ENCODE measurements at regions not wholly inside any gene's neighbourhood (a gene's known extent, or its start where the extent isn't known, plus 50 kb on each side); places are given as distances from the start of the nearest gene placed in this dataset.
"Not testable (repeated sequence)": the region's sequence is repeated elsewhere in the genome, so short reads cannot be mapped to it uniquely, and the experiment has no call there.

DNA sequence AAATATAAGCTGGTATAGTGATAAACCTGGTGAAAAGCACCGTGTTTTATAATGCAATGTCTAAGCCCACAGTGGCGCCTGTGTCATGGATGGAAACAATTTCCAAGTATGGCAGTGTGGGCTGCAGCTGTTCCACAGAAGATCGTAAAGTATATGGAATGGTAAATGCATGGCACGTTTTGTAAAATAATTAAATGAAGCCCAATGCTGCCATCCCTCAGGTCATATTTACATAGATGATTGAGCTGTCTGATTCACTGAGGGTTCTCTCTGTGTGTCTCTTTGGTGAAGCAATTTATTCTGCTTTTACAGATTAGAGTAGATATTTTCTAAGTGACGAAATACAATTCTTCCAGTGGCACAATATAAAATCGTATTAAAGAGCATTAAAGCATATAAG lies 164.8 kb downstream of the ASMT start:
- no peak for ATAC-seq

DNA sequence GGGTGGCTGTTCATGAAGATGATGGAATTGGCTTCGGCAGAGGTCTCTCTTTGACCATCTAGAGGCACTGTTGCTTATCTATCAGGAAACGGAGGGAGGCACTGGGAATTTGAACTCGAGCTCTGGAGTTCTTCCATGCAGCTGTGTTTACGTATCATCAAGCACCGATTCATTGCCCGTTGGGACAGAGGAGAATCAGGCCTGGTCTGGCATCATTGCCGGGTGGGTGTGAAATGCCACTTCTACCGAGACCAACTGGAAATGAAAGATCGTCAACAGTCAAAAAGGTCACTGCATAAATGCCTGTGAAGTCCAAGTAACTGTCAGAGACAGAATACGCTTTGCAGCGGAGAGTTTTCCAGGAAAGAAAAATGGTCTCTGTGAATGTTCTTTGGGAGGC lies 166.9 kb downstream of the ASMT start:
- ATAC-seq = no peak

- ATAC-seq = no peak
Observed at GRCh38 chrX:1784773-1785172, 169.9 kb downstream of the ASMT start.

DNA sequence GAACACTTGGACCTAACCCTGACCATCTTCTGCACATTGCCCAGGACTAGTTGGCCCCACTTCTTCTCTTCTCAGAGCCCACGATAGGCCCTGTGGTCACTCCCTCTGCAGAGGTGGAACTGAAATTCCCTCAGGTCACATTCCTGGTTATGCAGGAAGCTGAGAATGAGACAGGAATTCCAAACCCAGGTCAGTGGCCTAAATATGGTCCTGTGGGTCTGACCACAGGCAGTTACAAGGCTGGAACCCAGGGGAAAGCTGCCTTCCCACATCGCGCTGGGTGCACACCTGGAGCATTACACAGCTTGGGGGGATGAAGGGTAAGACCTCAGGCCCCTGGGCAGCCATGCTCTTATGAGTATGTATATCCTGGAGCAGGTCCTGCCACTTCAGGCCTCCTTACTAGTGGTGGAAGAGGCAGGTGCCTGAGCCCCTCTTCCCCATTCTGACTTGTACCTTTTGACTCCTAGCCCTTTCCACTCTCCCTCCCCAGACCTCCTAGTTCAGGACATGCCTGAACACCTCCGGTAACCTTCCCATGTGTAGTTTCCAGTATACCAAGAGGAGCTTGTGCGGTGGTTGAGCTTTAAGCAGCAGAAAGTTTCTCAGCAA lies 173.5 kb downstream of the ASMT start:
- no peak for ATAC-seq

GRCh38 chrX:1792636-1793035 lies 177.8 kb downstream of the ASMT start:
- ATAC-seq = no peak

GRCh38 chrX:1794586-1794985 lies 179.7 kb downstream of the ASMT start:
- ATAC-seq = no peak

DNA sequence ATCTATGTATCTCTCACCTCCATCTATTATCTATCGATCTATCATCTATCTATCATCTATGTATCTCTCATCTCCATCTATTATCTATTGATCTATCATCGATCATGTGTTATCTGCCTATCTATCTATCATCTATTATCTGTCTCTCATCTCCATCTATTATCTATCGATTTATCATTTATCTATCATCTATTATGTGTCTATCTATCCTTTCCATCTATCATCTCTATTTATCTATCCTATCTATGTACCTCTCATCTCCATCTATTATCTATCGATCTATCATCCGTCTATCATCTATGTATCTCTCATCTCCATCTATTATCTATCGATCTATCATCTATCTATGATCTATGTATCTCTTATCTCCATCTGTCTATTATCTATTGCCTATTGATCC lies 188.1 kb downstream of the ASMT start:
- no peak for ATAC-seq

DNA sequence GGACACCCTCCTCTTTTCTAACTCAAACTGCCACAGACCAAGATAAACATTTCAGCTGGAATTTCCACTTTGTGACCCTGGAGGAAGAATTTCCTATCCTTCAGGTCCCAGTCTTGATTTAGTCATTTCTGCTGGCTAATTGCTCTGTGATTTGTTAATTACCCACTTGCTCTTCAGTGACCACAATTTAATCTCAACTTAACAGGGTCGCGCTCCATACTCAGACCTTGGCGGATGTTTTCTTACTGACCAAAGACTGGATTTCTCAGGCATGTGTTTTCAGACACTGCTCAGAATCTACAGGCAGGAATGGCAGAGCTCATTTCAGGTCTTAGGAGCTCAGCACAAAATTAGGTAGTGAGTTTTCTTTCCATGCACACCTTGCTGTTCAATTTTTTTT lies 188.9 kb downstream of the ASMT start:
- ATAC-seq = no peak

GRCh38 chrX:1807301-1807731 lies 192.5 kb downstream of the ASMT start:
- no peak for ATAC-seq

DNA sequence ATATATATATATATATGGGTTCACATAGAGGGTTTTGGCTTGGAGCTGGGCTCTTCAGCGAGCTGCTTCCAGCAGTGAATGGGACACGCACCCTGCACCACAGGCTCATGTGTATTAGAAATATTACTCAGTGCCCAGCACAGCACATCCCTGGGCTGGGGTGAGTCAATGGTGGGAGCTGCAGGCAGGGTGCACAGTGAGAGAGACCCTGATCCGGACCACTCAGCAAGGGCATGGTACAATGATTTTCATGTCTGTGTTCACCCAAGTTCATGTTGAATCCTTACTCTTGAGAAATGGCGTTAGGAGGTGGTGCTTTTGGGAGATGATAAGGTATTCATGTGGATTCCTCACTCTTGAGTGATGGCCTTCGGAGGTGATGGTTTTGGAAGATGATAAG lies 194.7 kb downstream of the ASMT start:
- no peak for ATAC-seq

- no peak for ATAC-seq
Observed at GRCh38 chrX:1813809-1814208, 198.9 kb downstream of the ASMT start.

DNA sequence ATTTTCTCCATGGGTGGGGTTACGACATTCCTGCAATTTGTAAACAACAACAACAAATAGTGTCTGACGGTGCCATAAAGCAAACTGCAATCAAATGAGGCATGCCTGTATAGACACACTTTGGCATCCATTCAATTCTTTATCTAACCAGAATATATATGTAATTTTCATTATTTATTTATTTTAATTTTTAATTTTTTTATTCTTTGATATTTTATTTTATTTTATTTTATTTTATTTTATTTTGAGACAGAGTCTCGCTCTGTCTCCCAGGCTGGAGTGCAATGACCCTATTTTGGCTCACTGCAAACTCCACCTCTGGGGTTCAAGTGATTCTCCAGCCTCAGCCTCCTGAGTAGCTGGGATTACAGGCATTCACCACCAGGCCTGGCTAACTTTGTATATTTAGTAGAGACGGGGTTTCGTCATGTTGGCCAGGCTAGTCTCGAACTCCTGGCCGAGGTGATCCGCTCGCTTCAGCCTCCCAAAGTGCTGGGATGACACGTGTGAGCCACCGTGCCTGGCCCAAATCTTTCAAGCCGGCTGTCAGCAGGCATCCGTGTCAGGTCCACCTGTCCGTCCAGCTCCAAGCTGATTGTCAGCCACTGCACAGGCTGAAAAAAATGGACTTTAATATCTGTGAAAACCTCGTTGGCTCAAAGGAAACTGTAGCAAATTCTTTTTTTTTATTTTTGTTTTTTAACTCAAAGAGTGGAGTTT lies 200.8 kb downstream of the ASMT start:
- no peak for ATAC-seq

- not testable (repeated sequence) for ATAC-seq
Observed at GRCh38 chrX:1816387-1816982, 201.6 kb downstream of the ASMT start.

- no peak for ATAC-seq
Observed at GRCh38 chrX:1821846-1822245, 207.0 kb downstream of the ASMT start.

DNA sequence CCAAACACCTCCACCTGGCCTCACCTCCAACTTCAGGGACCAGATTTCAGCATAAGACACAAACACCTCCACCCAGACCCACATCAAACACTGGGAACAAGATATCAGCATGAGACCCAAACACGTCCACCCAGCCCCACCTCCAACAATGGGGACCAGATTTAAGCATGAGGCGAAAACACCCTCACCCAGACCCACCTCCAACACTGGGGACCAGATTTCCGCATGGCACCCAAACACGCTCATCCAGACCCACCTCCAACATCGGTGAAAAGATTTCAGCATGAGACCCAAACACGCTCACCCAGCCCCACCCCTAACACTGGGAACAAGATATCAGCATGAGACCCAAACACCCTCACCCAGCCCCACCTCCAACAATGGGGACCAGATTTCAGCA lies 210.0 kb downstream of the ASMT start:
- no peak for ATAC-seq

GRCh38 chrX:1833656-1834360 lies 218.9 kb downstream of the ASMT start:
- ATAC-seq = no peak

DNA sequence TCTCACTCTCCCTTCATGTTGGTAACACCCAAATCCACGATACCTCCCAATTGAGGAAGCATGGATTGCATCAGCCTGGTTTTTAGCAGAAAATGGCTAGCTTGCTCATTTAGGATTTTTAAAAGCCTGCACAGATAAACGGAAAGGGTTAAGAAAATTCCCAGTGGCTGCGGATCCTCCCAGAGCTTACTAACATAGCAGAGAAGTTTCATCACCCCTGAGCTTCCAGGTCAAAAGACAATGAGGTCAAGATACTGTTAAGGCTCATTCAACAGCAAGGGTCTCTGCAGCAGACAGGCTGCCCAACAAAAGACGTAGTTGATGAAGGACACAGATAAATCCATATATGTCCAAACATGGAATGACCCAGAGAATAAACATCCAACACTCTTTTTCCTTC lies 220.2 kb downstream of the ASMT start:
- no peak for ATAC-seq

GRCh38 chrX:1836683-1837082 lies 221.8 kb downstream of the ASMT start:
- ATAC-seq = no peak

- ATAC-seq = no peak
Observed at GRCh38 chrX:1841746-1842145, 226.9 kb downstream of the ASMT start.

DNA sequence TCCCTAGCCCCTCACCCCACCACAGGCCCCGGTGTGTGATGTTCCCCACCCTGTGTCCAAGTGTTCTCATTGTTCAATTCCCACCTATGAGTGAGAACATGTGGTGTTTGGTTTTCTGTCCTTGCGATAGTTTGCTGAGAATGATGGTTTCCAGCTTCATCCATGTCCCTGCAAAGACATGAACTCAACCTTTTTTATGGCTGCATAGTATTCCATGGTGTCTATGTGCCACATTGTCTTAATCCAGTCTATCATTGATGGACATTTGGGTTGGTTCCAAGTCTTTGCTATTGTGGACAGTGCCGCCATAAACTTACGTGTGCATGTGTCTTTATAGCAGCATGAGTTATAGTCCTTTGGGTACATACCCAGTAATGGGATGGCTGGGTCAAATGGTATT lies 232.1 kb downstream of the ASMT start:
- ATAC-seq = not testable (repeated sequence)

DNA sequence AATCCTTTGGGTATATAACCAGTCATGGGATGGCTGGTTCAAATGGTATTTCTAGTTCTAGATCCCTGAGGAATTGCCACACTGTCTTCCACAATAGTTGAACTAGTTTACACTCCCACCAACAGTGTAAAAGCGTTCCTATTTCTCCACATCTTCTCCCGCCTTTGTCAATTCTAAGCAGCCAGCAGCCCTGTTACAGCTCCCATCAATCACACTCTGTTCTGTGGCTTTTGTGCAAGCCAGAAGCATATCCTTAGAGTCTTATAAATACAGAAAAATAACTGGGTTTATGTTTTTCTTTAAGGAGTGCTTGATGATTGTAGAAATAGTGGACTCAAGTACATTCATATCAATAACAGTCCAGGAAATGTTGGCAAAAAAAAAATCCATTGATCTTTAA lies 232.9 kb downstream of the ASMT start:
- ATAC-seq = not testable (repeated sequence)

DNA sequence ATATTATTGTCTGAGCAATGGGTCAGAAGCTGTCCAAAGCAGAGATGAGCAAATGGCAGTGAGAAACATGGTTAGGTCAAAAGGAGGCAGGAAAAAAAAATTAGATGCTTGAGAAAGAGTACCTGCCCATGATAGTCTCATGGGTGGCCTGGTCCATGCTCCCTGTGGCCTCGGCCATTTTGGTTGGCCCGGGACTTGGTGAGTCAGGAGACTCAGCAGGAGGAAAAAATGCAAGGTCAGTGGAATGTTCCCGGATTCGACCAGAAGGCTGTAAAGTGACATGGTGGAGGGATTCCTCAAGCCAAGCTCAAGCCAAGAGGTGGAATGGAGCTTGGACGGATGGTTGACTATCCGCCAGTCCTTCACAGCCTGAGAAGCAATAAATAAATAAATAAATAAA lies 236.7 kb downstream of the ASMT start:
- ATAC-seq = no peak

DNA sequence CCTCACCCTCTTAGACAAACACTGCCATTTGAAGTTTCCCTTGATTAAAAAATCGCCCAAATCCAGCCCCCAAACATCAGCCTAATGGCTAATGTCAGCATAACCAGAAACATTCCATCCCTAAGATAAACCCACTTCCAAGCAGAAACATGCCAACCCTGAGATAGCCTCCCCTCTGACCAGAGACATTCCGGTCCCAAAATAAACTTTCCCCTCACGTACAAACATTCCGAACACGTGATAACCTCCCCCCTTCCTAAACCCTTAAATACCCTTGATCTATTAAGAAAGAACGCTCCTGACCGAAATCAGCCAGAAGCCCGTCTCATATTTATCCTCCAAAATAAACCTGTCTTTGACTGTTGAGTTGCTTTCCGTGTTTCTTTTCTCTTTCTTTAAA lies 237.2 kb downstream of the ASMT start:
- no peak for ATAC-seq

DNA sequence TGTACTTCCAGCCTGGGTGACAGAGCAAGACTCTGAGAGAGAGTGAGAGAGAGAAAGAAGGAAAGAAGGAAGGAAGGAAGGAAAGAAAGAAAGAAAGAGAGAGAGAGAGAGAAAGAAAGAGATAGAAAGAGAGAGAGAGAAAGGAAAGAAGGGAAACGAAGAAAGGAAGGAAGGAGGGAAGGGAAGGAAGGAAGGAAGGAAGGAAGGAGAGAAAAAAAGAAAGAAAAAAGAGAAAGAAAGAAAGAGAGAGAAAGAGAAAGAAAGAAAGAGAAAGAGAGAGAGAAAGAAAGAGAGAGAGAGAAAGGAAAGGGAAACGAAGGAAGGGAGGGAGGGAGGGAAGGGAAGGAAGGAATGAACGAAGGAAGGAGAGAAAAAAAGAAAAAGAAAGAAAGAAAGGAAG lies 238.6 kb downstream of the ASMT start:
- ATAC-seq = no peak
